ENCODE measurements at regions not wholly inside any gene's neighbourhood (a gene's known extent, or its start where the extent isn't known, plus 50 kb on each side); places are given as distances from the start of the nearest gene placed in this dataset.

- TF ChIP-seq POLR2A (IDR thresholded peaks at IDR 0.05; ENCODE audit: low read depth, low read length): no peak
- TF ChIP-seq CTCF (conservative IDR thresholded peaks at IDR 0.05; ENCODE audit: low read depth, low read length): no peak
- TF ChIP-seq RFX5 (IDR thresholded peaks at IDR 0.05; ENCODE audit: low read depth, low read length): no peak
- TF ChIP-seq CEBPB (IDR thresholded peaks at IDR 0.05; ENCODE audit: low read depth, low read length): no peak
- TF ChIP-seq MAFK (IDR thresholded peaks at IDR 0.05; ENCODE audit: low read depth, low read length): no peak
- no peak for TF ChIP-seq SMC3 (IDR thresholded peaks at IDR 0.05; ENCODE audit: low read depth, low read length)
- TF ChIP-seq RAD21 (IDR thresholded peaks at IDR 0.05; ENCODE audit: low read length): no peak
- TF ChIP-seq MXI1 (IDR thresholded peaks at IDR 0.05; ENCODE audit: borderline replicate concordance, low read depth, low read length): no peak
Observed at GRCh38 chr1:4212796-4213195, 312.7 kb upstream of the C1orf174 start.
